ENCODE measurements at regions not wholly inside any gene's neighbourhood (a gene's known extent, or its start where the extent isn't known, plus 50 kb on each side); places are given as distances from the start of the nearest gene placed in this dataset.

DNA sequence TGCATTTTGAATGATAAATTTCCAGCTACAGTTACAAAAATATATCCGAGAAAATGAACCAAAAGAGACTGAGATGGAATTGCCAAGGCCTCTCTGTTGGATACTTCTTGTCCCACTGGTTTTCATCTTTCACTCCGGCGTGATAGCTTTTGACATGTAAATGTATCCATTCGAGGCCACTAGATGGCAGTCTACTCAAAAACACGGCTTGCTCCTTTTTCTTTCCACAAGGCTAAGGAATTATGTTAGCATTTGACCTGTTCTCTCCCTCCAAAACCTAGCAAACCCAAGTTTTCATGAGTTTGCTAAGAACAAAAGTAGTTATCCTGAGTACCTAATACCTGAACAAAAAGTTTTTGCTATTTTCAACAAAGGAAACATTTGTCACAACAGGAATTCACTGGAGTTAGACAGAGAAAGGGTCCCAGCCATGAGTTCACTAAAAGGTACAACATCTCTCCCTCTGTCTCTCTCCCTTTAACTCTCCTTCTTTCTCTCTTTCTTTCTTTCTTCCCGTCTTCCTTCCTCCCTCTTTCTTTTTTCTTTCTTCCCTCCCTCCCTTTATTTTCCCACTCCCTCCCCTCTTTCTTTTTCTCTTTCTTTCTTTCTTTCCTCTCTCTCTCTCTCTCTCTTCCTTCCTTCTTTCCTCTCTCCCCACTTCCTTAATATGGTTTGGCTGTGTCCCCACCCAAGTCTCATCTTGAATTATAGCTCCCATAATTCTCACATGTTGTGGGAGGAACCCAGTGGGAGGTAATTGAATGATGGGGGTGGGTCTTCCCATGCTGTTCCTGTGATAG lies 207.9 kb upstream of the MYO3A start:
- TF ChIP-seq EZH2 (IDR thresholded peaks at IDR 0.05; ENCODE audit: low read length, missing control alignments) (no peak), CTCF (conservative IDR thresholded peaks at IDR 0.05 in 1 of 2, IDR thresholded peaks at IDR 0.05 in 1 of 2; ENCODE audit: low read depth in 1 of 2, low read length in 2 of 2) (peak; percentile 69 to 71)

All from fibroblast of lung (primary cell).